ENCODE measurements at regions not wholly inside any gene's neighbourhood (a gene's known extent, or its start where the extent isn't known, plus 50 kb on each side); places are given as distances from the start of the nearest gene placed in this dataset.

DNA sequence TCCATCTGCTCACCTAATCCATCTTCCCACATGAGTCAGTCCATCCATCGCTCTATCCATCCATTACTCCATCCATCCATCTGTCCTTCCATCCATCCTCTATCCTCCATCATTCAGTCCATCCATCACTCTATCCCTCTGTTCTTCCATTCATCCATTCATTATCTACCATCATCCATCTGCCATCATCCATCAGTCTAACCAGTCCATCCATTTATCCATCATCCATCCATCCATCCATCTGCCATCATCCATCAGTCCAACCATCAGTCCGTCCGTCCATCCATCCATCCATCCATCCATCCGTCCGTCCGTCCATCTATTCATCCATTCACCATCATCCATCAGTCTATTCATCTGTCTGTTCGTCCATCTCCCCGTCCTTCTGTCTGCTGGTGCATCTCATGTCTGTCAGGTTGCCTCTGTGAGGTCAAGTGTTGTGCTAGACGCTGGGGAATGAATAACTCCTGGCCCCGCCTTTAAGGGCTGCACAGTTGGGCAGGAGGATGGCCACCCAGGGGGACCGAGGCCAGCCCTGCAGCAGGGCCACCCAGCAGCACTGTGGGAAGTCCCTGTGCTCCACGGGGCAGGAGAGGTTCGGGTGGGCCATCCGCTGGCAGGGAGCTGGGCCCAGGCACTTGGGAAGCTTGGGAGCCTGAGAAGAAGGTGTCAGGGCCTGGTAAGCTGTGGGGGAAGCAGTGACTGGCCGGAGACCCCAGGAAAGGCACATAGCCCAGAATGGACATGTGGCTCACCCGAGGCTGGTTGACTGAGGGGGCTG, 137.1 kb downstream of the CTTN start:
- no peak for DNase-seq (ENCODE audit: low read depth)

DNA sequence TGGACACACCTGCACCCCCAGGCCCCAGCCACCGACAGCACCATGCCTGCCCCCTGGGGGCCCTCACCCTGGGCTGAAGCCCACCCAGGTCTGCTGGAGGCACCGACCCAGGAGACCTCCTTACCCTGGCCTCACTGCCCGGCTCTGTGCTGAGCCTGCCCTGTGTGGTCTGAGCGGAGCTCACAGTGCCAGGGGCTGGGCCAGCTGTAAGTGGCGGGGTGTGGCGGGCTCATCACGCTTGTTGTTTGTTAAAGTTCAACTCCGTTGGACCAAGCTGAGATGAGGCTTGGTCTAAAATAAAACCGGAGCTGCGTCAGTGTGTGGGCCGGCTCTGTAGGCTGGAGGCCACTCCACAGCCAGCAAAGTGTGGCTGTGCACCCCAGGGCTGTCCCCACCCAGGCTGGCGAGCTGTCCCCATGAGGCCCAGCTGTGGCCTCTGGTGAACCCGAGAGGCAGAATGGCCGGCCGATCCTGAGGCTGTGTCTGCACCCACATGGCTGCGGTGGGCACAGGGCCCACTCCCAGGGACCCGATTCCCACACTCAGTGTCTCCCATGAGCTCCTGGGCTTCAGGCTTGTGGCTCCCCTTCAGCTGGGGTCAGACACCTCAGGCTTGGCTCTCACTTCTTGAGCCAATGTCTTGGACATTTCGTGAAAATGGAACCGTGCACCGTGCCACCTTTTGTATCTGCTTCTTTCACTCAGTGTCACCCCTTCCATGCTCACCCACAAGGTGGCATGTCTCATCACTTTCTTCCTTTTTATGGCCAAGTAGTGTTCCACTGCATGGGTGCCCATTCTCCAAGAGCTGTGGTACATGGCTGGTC, 137.9 kb downstream of the CTTN start:
- no peak for DNase-seq (ENCODE audit: low read depth)

DNA sequence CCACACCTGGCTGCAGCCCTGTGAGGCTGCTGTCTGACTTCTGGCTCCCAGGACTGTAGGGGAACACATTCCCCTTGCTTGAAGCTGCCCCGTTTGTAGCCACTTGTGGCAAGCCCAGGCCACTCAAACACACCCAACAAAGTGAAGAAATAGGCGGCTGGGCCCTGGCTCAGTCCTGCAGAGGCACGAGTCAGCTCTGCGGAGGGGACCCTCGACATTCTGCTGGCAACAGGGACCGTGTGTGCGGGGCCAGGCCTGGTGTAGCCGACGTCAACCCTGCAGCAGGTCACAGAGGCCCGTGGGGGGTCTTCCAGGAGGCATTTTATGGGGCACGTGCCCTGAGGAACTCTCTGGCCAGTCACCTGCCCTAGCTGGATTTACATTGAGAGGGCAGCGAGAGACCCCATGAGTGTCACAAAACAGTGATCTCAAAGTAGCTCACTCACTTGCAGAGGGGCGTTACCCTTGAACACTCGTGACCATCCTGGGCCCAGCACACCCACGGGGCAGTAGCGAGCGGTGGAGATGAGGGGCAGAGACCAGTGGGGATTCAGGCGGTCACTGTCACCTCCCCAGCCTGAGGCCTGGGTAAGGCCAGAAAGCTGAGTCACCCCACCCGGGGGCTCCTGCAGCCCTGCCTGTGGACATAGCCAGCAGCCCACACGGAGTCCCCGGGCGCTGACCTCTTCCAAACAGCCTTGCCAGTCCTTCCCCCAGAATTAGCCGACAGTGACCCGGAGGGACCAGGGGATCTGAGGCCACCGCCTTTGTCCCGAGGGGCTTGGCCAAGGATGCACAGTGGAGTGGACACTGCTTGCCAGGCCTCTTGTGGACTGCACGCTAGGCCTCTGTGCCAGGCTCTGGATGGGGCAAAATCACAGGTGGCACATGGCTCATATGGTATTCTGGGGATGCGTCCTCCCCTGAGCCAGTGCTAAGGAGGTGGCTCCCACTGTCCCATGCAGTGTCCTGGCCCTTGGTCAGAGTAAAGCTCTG, 139.5 kb downstream of the CTTN start:
- no peak for DNase-seq (ENCODE audit: low read depth)

DNA sequence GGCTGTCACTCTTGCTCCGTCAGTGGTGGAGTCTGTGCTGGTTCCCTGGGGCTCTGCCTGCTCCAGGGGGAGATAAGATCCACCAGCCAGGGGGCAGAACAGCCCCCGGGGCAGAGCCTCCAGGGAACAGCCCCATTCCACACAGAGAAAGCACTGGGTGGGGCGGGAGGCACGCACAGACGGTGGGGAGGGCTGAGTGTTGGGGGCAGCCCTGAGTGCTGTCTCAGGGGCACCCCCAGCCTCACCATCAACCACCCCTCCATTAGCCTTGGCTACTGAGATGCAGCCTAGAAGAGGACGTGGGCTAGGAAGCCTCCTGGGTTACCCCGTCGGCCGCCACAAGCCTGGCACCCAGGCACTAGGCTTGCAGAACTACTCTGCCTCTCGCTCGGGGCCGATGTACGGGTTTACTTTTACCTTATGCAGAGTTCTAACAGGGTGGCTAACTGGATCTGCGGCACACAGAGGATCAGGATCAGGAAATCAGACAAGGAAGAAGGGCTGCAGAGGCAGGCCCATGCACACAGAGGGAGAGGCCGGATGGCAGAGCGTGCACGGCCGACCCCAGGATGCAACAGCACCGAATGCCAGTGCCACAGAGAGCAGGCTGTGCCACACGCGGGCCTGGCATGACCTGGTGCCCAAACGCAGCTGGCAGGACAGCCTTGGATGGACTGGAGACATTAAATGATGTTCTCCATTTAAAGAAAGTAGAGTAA, 140.5 kb downstream of the CTTN start:
- no peak for DNase-seq (ENCODE audit: low read depth)

DNA sequence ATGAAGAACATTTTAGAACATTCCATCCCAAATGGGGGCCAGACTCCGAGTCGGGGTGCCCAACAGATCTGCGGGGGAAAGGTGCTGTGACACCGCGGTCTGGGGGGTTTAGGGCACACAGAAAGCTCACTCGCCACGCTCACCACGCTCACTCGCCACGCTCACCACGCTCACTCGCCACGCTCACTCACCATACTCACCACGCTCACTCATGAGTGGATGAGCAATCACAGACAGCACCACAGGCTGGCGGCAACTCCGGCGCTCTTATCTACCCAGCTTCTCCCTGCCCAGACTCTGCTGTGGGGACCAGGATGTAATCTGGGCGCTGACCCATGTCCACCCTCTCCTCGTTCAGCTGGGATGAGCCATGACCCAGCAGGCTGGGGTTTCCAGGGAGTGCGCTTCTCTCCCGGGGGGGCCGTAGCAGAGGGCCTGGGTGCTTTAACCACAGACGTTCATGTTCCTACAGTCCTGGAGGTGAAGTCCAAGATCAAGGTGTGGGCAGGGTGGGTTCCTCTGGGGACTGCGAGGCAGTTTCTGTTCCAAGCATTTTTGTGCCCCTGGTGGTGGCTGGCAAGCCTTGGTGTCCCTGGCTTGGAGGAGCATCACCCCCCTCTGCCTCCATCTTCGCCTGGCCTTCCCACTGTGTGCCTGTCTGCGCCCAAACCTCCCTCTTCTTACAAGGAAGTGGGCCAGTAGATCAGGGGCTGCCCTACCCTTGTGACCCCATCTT, 141.2 kb downstream of the CTTN start:
- no peak for DNase-seq (ENCODE audit: low read depth)

DNA sequence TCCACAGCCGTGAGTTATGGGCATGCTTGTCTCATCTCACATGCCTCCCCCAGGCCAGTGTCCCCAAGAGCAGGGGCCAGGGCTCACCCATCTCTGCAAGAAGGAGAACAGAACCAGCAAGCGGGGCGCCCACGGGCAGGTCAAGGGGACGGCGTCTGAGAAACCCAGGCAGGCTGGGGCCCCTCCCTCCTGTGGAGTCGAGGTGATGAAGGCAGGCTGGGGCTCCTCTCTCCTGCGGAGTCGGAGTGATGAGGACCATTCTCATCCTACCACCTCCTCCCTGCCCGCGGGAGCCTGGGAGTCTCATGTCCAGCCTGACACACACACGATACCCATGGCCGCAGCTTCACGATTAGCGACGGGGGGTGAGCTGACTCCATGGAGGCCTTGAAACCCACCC, 141.9 kb downstream of the CTTN start:
- DNase-seq (ENCODE audit: low read depth): no peak

DNA sequence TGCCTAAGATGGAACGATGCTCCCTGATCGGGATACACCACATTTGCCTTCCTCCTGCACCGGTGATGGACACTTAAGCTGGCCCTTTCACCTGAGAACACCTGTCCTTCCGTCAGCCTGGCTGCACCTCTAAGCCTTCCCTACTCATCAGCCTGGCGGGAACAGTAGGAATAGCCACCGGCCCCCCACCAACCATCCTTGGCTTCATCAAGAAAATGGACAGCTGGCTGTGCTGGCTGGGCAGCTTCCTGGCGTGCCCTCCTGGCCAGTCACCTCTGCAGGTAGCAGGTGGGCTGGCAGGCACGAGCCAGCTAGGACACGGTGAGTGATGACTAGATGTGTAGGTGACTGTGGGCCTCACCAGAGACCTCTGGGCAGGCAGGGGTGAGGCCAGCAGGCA, 142.8 kb downstream of the CTTN start:
- no peak for DNase-seq (ENCODE audit: low read depth)

DNA sequence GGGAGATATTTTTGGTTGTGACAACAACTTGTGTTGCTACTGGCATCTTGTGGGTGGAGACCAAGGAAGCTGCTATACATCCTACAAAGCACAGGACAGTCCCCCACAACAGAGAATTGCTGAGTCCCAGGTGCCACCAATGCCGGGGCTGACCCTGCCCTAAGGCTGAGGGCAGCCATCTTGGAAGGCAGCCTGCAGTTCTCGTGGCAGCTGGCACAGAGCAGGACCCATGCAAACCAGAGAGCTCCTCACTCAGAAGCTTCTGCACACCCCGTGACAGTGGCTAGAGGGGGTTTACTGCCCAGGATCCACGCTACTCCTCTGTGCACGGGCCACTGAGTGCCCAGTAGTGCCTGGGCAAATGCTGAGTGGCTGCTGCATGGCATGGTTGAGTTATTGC, 143.4 kb downstream of the CTTN start:
- DNase-seq (ENCODE audit: low read depth): no peak

DNA sequence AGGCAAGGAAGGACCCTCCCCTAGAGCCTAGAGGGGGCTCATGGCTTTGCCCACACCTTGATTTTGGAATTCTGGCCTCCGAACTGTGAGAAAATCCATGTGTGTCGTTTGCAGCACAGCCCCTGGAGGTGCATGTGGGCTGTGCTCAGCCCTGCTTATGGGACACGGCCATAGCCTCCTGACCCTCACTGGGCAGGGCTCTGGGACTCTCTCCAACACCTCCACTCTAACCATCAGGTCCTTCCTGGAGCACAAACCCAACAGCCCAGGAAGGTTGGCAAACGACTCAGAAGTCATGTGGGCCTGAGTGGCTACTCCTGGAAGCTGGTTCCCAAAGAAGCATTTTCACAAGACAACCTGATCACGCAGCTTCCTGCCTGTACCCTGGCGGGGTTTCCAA, 144.1 kb downstream of the CTTN start:
- no peak for DNase-seq (ENCODE audit: low read depth)

DNA sequence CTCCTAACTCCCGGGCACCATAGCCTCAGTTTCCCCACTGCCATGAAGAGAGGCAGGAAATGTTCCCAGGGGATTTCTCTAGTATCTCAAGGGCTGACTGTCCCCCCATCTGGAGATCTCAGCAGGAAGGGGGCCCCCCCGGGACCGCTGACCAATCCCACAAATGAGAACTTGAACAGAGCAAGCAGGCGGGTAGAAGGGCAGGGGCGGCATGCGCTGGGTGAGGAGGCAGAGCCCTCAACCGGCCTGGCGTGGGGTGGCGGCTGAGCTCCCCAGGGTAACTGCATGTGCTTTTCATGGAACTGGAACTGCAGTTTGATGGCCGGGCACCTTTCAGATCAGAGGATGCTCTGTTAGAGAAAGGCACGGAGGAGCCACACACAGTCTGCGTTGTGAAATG, 144.5 kb downstream of the CTTN start:
- no peak for DNase-seq (ENCODE audit: low read depth)

DNA sequence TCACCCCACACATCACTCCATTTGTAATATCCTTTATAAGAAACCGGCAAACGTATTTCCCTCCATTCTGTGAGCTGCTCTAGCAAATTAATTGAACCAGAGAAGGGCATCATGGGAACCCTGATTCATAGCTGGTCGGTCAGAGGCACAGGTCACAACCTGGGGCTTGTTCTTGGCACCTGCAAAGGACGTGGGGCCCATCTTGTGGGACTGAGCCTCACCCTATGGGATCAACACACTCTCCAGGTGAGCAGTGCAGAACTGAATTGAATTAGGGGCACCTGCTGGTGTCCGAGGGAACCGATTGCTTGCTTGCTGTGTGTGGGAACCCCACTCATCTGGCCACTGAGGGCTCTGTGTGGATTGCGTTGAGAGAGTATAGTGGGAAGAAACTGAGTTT, 145.3 kb downstream of the CTTN start:
- DNase-seq (ENCODE audit: low read depth): no peak

DNA sequence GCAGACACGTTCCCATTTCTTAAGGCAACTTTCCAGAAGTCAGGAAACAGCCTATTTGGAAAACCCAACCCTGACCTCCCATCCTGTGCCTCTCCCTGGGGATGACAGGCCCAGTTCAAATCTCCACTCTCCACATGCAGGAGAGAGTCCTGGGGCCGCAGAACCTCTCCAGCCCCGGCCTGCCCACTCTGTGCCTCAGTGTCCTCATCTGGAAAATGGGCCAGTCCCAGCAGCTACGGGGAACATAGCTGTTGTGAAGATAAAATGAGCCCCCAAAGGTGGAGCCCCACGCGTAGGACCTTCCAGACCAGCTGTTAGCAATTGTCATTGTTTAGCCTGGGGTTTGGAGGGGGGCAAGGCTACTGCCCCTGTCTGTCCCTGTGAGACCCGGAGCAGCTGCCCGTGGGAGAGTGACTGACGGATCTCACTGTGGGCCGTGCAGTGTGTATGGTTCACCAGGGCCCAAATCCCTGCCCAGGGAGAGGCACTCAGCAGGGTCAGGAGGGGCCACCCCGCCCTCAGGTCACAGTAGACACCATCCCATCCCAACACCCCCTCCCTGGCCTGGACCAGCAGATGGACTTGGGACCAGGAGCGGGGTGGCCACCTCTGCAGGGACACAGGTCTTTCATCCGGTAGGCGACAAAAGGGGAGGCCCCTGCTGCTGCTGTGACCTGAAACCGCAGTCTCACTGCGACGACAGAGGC, 145.9 kb downstream of the CTTN start:
- no peak for DNase-seq (ENCODE audit: low read depth)

DNA sequence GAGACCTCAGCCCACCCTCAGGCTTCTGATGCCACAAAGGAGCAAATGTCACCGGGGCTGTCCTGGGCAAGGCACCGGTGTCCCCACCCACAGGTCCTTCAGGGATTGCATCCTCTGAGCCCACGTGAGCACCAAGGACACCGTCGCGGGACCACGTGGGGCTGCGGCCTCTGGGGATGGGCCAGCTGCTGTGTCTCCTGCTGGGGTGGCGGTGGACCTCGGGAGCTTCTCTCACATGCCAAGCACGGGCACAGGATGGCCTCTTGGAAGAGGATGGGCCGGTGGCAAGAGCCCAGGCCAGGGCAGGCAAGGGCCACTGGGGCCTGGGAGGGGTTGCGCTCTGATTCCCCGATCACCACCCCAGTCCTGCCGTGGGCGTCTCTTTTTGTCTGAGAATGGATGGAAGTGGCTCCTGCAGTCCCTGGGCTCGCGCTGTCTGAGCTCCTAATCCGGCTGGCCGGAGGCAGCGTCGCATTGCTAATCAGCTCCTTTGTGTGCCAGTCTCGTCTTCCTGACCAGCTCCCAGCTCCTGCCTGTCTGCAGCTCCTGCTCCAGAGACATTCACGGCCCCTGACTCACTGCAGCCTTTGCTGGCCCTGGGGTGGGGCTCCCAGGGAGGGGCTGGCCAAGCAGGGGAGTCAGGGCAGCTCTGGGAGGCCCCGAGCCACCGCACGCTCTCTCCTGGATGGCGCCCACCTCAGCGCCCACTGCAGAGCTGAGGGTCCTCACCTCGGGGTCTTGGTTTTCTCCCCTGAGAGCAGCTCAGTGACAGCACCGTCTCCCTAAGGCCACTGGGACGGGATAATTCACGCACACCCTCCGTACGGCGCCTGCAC, 146.7 kb downstream of the CTTN start:
- no peak for DNase-seq (ENCODE audit: low read depth)

DNA sequence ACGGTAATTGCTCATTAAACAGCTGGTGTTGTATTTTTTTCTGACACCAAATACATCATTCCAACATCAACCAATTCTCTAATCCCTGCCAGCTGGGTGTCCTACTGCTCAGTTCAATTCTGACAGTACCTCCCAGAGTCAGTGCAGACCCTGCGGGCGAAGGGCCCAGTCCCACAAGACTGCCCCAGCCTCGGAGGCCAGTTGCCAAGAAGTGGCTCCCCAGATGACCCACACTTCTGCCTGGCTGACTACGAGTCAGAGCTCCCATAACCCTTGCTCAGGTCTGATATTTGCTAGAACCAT, 147.2 kb downstream of the CTTN start:
- no peak for DNase-seq (ENCODE audit: low read depth)

DNA sequence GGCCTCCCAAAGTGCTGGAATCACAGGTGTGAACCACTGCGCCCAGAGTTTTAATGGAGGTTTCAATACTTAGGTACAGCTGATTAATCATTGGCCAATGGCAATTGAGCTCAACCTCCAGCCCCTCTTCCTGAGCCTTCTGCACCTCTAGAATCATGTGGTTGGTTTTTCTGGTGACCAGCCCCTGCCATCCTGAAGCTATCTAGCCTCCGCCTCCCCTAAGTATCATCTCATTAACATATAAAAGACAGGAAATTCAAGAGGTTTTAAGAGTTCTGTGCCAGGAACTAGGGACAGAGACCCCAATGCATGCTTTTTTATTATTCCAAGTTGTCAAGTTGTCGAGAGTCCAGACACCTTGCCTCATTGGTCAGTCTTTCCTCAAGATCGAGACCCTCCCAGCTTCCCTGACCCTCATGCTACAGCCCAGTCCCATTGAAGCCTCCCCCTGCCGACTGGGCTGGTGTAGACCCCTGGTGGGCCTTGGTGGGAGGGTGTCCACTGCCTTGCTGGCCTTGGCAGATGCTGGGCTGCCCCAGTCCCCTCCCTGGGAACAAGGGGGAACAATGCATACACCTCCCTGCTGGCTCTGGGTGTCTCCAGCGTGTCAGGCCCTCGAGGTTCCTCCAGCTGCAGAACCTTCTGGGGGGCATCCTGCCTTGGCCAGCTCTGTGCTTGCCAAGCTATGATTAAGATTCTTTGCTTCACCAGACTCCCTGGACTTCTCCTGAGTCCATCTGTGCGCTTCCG, 148.0 kb downstream of the CTTN start:
- DNase-seq (ENCODE audit: low read depth): no peak

DNA sequence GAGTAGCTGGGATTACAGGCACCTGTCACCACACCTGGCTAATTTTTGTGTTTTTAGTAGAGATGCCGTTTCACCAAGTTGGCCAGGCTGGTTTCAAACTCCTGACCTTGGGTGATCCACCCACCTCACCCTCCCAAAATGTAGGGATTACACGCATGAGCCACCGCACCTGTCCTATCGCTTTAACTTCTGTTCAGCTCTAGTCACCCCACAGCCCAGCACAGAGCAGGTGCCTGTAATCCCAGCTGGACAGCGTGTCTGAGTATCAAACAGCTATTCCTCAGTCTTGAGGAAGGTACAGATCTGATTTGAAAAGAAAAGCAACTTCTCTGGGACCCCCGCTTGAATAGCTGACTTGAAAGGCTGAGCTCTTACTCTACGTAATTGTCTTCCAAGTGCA, 149.1 kb downstream of the CTTN start:
- no peak for DNase-seq (ENCODE audit: low read depth)

DNA sequence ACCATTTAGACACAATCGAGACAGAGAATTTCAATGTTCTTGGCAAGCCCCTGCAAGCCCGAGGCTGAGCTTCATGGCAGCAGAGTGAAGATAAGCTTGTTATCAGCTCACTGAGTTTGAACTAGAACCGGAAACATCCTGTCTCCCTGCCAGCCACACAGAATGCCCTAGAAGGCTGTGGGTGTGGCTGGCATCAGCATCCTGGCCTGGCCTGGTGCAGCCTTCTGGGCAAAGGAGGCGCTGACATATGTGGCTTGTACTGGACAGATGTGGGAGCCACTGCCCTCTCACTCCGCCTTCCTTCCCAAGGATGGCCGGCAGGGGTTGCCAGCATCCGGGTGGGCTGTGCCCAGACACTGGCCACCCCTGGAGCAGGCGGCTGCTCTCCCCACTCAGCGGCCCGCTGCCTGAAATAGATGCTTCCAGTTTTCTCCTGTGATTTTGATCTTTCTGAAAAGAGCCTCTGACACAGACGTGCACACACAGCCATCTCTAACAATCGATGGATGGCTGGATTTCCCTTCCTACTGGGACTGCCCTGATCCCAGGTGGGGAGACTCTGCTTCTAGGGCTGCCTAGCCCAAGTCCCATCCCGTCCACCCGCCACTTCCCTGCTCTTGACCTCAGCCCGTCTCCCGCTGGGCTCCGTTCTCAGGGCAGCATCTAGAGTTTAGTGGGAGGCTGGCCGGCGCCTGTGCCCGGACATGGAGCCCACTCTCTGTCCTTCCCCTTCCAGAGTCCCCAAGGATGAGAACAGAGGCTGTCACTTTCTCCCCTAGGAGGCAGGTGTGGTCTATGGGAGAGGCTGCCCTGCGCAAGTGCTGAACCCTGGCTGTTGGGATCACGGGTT, 149.7 kb downstream of the CTTN start:
- no peak for DNase-seq (ENCODE audit: low read depth)

DNA sequence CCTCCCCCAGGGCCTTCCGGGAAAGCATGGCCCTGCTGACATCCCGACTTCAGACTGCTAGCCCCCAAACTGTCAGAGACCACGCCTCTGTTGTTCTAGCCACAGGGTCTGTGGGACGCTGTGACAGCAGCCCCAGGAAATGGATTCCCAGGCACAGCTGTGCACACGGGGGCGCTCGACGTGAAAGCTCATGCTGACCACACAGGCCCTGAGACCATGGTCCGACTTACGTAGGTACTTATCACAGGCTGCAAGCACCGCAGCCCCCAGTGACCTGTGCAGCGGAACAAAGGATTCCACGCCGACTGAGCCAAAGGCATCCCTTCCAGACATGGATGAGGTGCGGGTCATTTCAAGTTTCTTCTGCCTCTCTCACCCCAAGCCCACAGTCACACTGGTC, 150.6 kb downstream of the CTTN start:
- DNase-seq (ENCODE audit: low read depth): no peak

Data from activated T-cell treated with anti-CD3 and anti-CD28 coated beads for 1 hour (primary cell).